K562 (cell line): ENCODE measurements at regions not wholly inside any gene's neighbourhood (a gene's known extent, or its start where the extent isn't known, plus 50 kb on each side); places are given as distances from the start of the nearest gene placed in this dataset.

Source experiments
- ATAC-seq: fragments of 200-7000 bp; cut with Tn5 transposase; 3 replicates; pipeline ENCODE4 v1.9.1; 2020; ENCODE audit warnings: moderate library complexity
- BruUV-seq: library from RNA; stranded (reverse); fragments of 400-500 nt; replicated peaks from 2 replicates; lab custom pipeline; 2021; lab: Mats Ljungman, UMichigan
- CTCF ChIA-PET: fragments of 300-600 bp; formaldehyde crosslinking; extraction: SDS; loops from one replicate; lab custom pipeline; 2021; ENCODE audit warnings: low intra/inter-chr PET ratio; lab: Yijun Ruan, JAX
- POLR2A ChIA-PET: fragments of 300-600, 350-650 bp; sonication (Branson Sonifier 250); formaldehyde crosslinking; extraction: SDS; loops from one replicate; lab custom pipeline; 2021; ENCODE audit warnings: antibody characterized with exemption, inconsistent platforms; lab: Yijun Ruan, JAX
- DNase-seq, 4 experiments: peaks; one replicate each; pipeline versions ENCODE4 v3.0.0 to v3.0.0-alpha.2; 2011 to 2018; ENCODE audit warnings: low spot score in 3 of 4, mixed read lengths in 3 of 4; ENCODE audit errors: extremely low read depth in 1 of 4
- FAIRE-seq: peaks from 2 replicates; lab custom pipeline; 2011; peaks lifted over from hg19 to GRCh38; lab: Jason Lieb, UNC
- H2AFZ ChIP-seq: 2 replicates; pipeline ENCODE4 v1.6.0; 2011; ENCODE audit warnings: low read depth, low read length, control low read depth, inconsistent platforms
- H3K27ac ChIP-seq: fragments of 200-600 bp; 3 replicates; pipeline ENCODE4 v1.8.0; 2011; ENCODE audit warnings: low read depth, mild to moderate bottlenecking, control low read depth, inconsistent platforms, low read length, moderate library complexity, mixed read lengths; ENCODE audit errors: extremely low read depth
- H3K27me3 ChIP-seq, 2 experiments: fragments of 300-600 bp in 1 of 2; 2 replicates in 1 of 2; 3 replicates in 1 of 2; pipeline versions ENCODE4 v1.6.0 to v1.8.0; 2011; ENCODE audit warnings: inconsistent platforms in 2 of 2, low read length in 2 of 2, mild to moderate bottlenecking in 1 of 2, mixed read lengths in 1 of 2, moderate library complexity in 1 of 2; ENCODE audit not compliant: control insufficient read depth in 2 of 2, insufficient read depth in 2 of 2
- H3K36me3 ChIP-seq: fragments of 300-600 bp; 3 replicates; pipeline ENCODE4 v1.8.0; 2011; ENCODE audit warnings: mild to moderate bottlenecking, low read length, inconsistent platforms; ENCODE audit not compliant: control insufficient read depth, insufficient read depth
- H3K4me1 ChIP-seq, 2 experiments: fragments of 200-600 bp in 1 of 2; replicated peaks in 1 of 2; 2 replicates in 1 of 2; 3 replicates in 1 of 2; pipeline versions ENCODE4 v1.5.1 to v1.8.0; 2011; ENCODE audit warnings: inconsistent platforms in 2 of 2, low read length in 2 of 2, mild to moderate bottlenecking in 1 of 2, mixed read lengths in 1 of 2, moderate library complexity in 1 of 2; ENCODE audit not compliant: control insufficient read depth in 2 of 2, insufficient read depth in 2 of 2
- H3K4me2 ChIP-seq: 2 replicates; pipeline ENCODE4 v1.6.1; 2011; ENCODE audit warnings: low read length, control low read depth, inconsistent platforms, mixed read lengths; ENCODE audit not compliant: insufficient read depth
- H3K4me3 ChIP-seq: fragments of 200-600 bp; sonication (generic), shearing (Covaris generic); 2 replicates; pipeline ENCODE4 v1.5.1; 2016; ENCODE audit warnings: control low read depth, inconsistent platforms
- H3K79me2 ChIP-seq: fragments of 200-600 bp; 3 replicates; pipeline ENCODE4 v1.8.0; 2011; ENCODE audit warnings: low read length, inconsistent platforms; ENCODE audit not compliant: control insufficient read depth, insufficient read depth
- H3K9ac ChIP-seq, 2 experiments: 2 replicates each; pipeline versions ENCODE4 v1.6.0 to v1.6.1; 2011; ENCODE audit warnings: low read depth in 2 of 2, low read length in 2 of 2, control low read depth in 1 of 2, inconsistent platforms in 1 of 2, mild to moderate bottlenecking in 1 of 2, mixed read lengths in 1 of 2; ENCODE audit not compliant: insufficient read depth in 1 of 2
- H3K9me1 ChIP-seq: one replicate; pipeline ENCODE4 v1.6.0; 2011; ENCODE audit warnings: inconsistent platforms, mild to moderate bottlenecking, low read length, moderate library complexity; ENCODE audit not compliant: control insufficient read depth, insufficient read depth
- H3K9me3 ChIP-seq: replicated peaks from 2 replicates; pipeline ENCODE4 v1.5.1; 2011; ENCODE audit warnings: low read depth, low read length, inconsistent platforms; ENCODE audit not compliant: control insufficient read depth, insufficient read depth
- H4K20me1 ChIP-seq: replicated peaks from 2 replicates; pipeline ENCODE4 v1.6.1; 2011; ENCODE audit warnings: low read length, inconsistent platforms, mixed read lengths; ENCODE audit not compliant: control insufficient read depth, insufficient read depth
- BMI1 ChIP-seq: fragments of 150-350 bp; IDR thresholded peaks from 2 replicates; pipeline ENCODE4 v1.6.1; 2014; ENCODE audit warnings: low read length
- CAMTA2 ChIP-seq: fragments of 250-450 bp; sonication (Bioruptor Pico); conservative IDR thresholded peaks from 2 replicates; pipeline ENCODE4 v1.5.1; 2022
- ELF1 ChIP-seq: fragments of 200-800 bp; sonication (Bioruptor generic); IDR thresholded peaks from 2 replicates; pipeline ENCODE4 v1.6.1; 2016; ENCODE audit warnings: missing genetic modification characterization, missing compliant biosample characterization
- GTF2A2 ChIP-seq: IDR thresholded peaks from 2 replicates; pipeline ENCODE4 v1.6.1; 2016; ENCODE audit warnings: mild to moderate bottlenecking, missing genetic modification characterization, missing compliant biosample characterization
- PYGO2 ChIP-seq: fragments of 450-650 bp; IDR thresholded peaks from 2 replicates; pipeline ENCODE4 v1.6.1; 2016; ENCODE audit warnings: mild to moderate bottlenecking, missing genetic modification characterization, moderate library complexity, missing compliant biosample characterization
- RERE ChIP-seq: sonication (generic); formaldehyde crosslinking; IDR thresholded peaks from 2 replicates; pipeline ENCODE4 v1.8.0; 2023; ENCODE audit warnings: missing genetic modification reagents, mild to moderate bottlenecking, borderline replicate concordance
- ZFP91 ChIP-seq: sonication (generic); formaldehyde crosslinking; IDR thresholded peaks from 2 replicates; pipeline ENCODE4 v1.8.0; 2022; ENCODE audit warnings: mild to moderate bottlenecking, missing genetic modification reagents
- ZNF398 ChIP-seq: fragments of 250-450 bp; sonication (Bioruptor Pico); IDR thresholded peaks from 2 replicates; pipeline ENCODE4 v1.8.0; 2021; ENCODE audit warnings: moderate library complexity, mild to moderate bottlenecking, inconsistent platforms
- WGBS: fragments of 100-300 bp; shearing (Covaris generic); methylation state at CpG from one replicate; pipeline ENCODE4 v1.1.6; 2016; ENCODE audit warnings: low coverage, mixed read lengths; ENCODE audit not compliant: insufficient coverage; ENCODE audit errors: missing lambda C conversion rate; 5-methylcytosine and 5-hydroxymethylcytosine counted together
- in situ Hi-C: fragments of 300-500 bp; cut with MboI; formaldehyde crosslinking; loops from 4 replicates; pipeline ENCODE4 v1.15.0; 2018; ENCODE audit warnings: inconsistent platforms, mixed read lengths
- intact Hi-C: fragments of 100-400 bp; cut with micrococcal nuclease; formaldehyde crosslinking; loops from 2 replicates; pipeline ENCODE4 v1.14.2; 2022

GRCh38 chr10:30786906-30787305 lies 157.4 kb upstream of the LYZL2 start:
- no peaks in the 10 kb centered on the region for H3K9me1 ChIP-seq
- no peaks in the 10 kb centered on the region for H3K9me3 ChIP-seq
- TF ChIP-seq ZFP91 (CRISPR knock-in tag) (no peak), PYGO2 (tag) (no peak), CAMTA2 (CRISPR knock-in tag) (no peak), ELF1 (tag) (no peak), RERE (no peak), ZNF398 (CRISPR knock-in tag) (no peak), BMI1 (no peak), GTF2A2 (no peak)
- POLR2A ChIA-PET: no interaction called here
- no peak overlapping the region for H3K4me3 ChIP-seq
- no peak overlapping the region for H3K9ac ChIP-seq
- H3K4me2 ChIP-seq: no peak overlapping the region
- H3K27me3 ChIP-seq: peaks cover 5 to 43% of the 10 kb centered on the region in 2 experiments; a peak in 3 of 5 replicates
- no peak overlapping the region for H3K27ac ChIP-seq
- CTCF ChIA-PET: no interaction called here
- WGBS: 0% methylated on average over 2 of the region's 2 CpGs
- FAIRE-seq (no peak), ATAC-seq (no peak), DNase-seq (no peak)
- no peak overlapping the region for H2AFZ ChIP-seq
- in situ Hi-C loops: no loop called here
- no peaks in the 10 kb centered on the region; the same call in 1 of the 2 replicates for H4K20me1 ChIP-seq
- H3K4me1 ChIP-seq: peaks cover 0 to 7% of the 10 kb centered on the region in 2 experiments; a peak in 1 of 5 replicates
- no peaks in the 10 kb centered on the region for H3K36me3 ChIP-seq
- no TSS peak for BruUV-seq
- intact Hi-C loops: loop anchor here (10.0 kb wide), 2 partner anchors 298 to 1018 kb away; no protein-coding TSS in a partner anchor
- H3K79me2 ChIP-seq: no peaks in the 10 kb centered on the region
